ENCODE measurements at regions not wholly inside any gene's neighbourhood (a gene's known extent, or its start where the extent isn't known, plus 50 kb on each side); places are given as distances from the start of the nearest gene placed in this dataset.
"Not testable (repeated sequence)": the region's sequence is repeated elsewhere in the genome, so short reads cannot be mapped to it uniquely, and the experiment has no call there.

GRCh38 chr12:73225371-73225937 is 953.3 kb downstream of the TRHDE start:
- no peak for DNase-seq

- DNase-seq, result no peak
Observed at GRCh38 chr12:73225941-73226340, 953.8 kb downstream of the TRHDE start.

GRCh38 chr12:73226593-73226992 is 954.4 kb downstream of the TRHDE start:
- no peak for DNase-seq

DNA sequence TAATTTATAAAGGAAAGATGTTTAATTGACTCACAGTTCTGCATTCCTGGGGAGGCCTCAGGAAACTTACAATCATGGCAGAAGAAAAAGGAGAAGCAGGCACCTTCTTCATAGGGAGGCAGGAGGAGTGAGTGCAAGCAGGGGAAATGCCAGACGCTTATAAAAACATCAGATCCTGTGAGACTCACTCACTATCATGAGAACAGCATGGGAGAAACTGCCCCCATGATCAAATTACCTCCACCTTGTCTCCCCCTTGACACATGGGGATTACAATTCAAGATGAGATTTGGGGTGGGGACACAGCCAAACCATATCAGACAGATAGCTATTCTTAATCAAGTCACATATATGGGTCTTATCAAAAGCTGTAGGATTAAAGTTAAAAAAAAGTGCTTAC is 956.7 kb downstream of the TRHDE start:
- DNase-seq, result not testable (repeated sequence)

DNA sequence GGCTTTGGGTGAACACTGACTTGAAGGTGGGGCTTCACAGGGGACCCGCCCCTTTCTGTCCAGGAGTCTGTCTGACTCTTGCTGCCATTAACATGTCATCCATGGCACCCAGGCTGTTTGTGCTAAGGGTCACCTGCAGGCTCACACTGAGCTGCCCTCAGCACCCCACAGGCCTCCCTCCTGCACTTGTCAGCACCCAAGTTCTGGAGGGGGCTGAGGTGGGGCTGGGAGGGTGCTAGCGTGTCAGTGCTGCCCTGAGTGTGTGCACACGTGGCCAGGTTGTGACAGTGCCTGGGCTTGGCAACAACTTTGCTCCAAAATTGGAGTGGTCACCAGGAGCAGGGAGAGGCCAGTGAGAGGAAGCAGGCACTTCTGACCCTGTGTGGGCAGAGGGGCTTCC is 963.2 kb downstream of the TRHDE start:
- DNase-seq, result no peak

GRCh38 chr12:73240110-73240509 is 967.9 kb downstream of the TRHDE start:
- DNase-seq, result no peak

DNA sequence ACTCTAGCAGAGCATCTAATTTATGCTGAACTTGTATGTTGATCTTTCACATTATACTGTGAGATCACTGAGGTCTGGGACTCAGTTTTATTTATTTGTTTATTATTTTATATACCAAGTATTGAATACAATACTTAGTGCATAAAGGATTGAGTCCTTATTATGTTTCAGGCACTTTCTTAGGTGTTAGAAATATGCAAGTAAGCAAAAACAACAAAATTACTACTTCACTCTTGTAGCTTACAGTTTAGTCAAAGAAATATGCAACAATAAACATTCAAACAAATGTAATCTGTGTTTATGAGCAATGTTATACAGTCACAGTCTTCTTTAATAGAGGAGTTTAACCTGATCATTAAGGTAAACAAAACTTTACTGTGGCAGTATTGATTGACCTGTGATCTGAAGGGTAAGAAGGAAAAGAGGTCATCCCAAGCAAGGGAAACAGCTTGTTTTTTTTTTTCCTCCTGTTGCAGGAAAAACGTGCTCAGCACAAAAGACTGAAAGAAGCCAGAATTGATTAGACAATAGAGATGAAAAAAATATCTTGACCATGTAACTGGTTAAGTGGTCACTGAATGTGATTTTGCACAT is 990.7 kb downstream of the TRHDE start:
- DNase-seq, result no peak

- no peak for DNase-seq
Observed at GRCh38 chr12:73266206-73266605, 994.0 kb downstream of the TRHDE start.

- no peak for DNase-seq
Observed at GRCh38 chr12:73274976-73275375, 1002.8 kb downstream of the TRHDE start.

DNA sequence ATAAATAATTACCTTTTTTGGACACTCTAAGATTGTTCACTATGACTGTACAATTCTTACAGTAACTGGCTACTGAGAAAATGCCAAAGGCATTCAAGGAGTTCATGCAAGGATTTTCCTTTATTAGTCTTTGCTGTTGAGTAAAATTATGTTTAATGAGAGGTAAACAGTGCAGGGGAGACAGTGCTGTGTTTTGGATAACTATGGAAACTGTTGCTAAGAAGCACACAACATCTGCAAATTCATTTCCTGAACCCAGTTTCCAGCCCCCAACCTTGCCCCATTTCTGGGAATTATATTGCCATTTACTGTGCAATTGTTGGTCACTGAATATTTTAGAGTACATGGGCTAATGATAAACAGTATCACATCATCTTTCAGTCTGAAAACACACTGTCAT is 1005.8 kb downstream of the TRHDE start:
- DNase-seq, result no peak

GRCh38 chr12:73301530-73301929 is 1029.4 kb downstream of the TRHDE start:
- DNase-seq, result no peak

DNA sequence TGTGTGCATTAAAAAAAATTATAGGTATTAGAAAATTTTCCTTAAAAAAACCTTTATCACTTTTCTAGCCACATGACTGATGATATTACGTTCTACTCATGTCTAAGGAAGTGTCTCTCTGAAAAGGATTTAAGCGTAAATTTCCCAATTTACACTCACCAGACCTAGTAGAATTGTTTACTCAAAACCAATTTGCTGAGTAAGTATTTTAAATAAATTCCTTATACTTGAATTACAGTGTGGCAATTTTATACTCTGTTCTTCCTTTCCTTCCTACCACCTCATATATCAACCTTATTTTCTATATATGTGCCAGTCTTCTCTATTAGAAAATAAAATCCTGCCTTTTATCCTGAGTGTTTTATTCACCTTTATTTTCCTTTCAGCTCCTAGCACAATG is 1035.1 kb downstream of the TRHDE start:
- DNase-seq, result no peak

DNA sequence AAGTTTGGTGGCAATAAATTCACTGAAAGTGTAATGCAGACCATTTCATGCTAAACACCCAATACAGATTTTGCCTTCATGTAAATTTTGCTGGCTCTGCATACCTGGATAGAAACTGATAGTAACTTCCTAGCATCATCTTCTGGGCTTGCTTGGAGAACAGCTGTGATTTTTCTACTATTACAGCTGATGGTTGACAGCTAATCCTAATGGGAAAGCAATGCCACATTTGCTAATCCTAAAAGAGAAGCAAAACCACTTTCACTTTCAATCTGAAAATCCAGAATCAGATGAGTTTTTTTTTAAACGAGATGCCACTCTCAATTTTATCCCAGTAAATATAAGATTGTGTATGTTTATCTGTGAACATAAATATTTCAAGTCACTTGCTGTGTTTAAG is 1035.9 kb downstream of the TRHDE start:
- DNase-seq, result no peak

DNA sequence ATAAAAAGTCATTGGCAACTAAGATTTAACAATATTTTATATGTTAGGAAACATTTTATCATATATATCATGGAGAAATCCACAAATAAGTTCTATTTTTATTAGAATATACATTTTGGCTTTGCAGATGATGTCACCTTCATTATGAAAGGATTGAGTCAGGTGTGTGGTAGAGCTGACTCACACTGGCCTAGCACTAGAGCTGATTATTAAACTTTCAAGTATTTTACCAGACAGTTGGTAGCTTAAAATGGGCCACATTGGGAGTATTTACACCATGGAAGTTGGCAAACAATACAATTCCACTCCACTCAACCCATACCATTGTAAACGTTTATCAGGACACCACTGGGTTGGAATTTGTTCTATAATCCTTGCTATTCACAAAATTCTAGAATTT is 1036.6 kb downstream of the TRHDE start:
- DNase-seq, result no peak

- no peak for DNase-seq
Observed at GRCh38 chr12:73321319-73321718, 1049.1 kb downstream of the TRHDE start.

GRCh38 chr12:73321776-73322175 is 1049.6 kb downstream of the TRHDE start:
- DNase-seq, result no peak

DNA sequence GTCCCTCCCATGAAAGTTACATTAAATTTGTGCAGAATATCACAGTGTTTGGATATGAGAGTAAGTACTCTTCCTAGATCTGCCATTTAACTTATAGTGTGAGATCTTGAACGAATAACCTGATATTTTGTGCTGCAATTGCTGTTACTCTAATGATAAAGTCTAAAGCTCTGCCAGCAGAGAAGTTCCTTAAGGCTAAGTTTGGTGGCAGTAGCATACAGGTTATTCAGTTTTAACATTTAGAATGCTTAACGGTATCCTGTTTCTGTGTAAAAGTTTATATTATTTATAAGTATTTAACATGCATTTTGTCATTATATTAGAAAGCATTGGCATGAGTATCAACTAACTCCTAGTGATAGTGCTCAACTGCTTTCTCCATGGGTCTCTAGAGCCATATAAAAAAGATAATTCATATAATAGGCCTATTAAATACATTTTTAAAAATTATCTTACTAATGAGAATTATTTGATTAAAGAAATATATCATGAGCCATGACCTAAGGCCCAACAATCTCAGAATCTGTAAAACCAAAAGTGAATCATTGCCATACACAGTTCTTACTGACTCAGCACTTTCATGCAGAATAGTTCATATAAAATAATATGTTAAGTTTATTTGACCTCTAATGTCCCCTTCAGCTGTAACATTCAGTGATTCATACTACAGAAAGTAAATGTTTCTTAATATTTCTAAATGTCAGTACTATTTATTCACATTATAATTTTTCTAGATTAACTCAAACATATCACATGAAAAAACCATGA is 1058.6 kb downstream of the TRHDE start:
- DNase-seq, result no peak

- DNase-seq, result no peak
Observed at GRCh38 chr12:73341559-73342247, 1069.5 kb downstream of the TRHDE start.

DNA sequence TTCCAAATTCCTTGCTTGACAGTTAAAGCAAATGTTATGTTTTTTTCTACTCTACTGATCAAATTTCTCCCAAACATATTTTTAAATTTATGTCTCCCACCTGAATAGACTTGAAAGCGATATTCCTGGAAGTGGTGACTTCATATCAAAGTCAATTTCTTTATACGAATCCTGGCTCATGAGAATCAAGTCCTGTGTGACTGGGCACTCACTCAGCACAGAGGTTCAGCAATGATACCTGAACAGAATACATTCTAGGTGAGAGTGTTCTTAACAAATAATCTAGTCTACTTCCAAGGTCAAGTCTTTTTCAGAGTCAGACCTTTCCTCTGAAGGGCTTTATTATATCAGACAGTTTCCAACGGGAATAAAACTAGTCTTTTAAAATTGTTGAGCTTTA is 1070.6 kb downstream of the TRHDE start:
- no peak for DNase-seq

DNA sequence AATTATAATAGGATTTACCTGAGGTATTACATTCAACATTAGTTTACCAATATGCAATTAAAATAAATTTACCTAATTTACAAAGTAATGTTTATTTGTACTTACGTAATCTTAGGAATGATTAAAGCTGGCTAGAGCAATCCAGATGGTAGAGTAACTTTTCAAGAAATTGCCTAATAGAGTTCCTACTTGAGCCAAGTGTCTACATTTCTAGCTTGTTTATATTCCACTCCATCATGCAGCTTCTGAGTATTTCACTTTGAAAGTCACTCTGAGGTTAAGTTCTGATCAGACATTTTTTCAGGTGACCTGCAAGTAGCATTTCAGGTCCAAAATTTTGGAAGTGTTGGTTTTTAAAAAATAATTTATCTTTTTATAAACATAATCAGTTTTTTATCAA is 1080.7 kb downstream of the TRHDE start:
- no peak for DNase-seq

- DNase-seq, result no peak
Observed at GRCh38 chr12:73361156-73361863, 1089.1 kb downstream of the TRHDE start.

DNA sequence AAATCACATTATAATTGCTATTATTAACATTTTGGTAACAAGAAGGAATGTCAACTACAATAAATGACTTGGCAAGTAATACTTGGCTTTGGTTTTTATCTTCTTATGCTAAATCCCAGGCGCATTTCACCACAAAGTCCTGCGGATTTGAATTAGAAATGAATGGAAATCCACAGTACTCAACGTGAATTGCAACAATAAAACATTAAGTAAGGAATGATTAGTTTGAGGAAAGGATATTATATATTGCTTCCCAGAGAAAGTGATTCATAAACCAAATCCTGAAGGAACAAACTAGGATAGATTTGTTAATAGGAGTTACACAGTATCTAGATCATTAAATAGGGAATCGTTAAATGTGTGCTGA is 1089.7 kb downstream of the TRHDE start:
- DNase-seq, result no peak

DNA sequence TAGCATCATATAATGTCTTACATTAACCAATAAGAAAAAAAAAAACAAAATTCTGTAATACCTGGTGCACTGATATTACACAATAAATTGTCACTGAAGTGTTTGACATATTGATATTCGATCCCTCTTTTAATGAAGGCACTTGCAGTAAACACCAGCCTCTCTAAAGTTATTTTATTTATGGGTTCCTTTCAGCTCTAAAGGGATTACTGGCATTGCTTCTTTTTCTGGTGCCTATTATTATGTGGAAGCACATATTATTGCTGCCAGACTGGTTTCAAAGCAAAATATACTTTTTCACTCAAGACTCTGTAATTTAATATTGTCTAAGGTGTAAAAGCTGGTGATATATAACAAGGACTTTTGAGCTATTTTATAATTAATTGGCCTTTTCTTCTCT is 1090.5 kb downstream of the TRHDE start:
- DNase-seq, result no peak
